ENCODE measurements at regions not wholly inside any gene's neighbourhood (a gene's known extent, or its start where the extent isn't known, plus 50 kb on each side); places are given as distances from the start of the nearest gene placed in this dataset.

DNA sequence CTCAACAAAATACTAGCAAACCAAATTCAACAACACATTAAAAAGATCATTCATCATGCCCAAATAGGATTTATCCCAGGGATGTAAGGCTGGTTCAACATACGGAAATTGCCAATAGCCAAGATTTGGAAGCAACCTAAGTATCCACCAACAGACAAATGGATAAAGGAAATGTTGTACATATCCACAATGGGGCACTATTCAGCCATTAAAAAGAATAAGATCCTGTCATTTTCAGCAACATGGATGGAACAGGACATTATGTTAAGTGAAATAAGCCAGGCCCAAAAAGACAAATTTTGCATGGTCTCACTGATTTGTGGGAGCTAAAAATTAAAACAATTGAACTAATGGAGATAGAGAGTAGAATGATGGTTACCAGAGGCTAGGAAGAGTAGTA lies 82.0 kb upstream of the FAM241A start:
- no peaks in the 10 kb centered on the region for H3K9me3 ChIP-seq (ENCODE audit: low read depth, low read length)
- H3K4me3 ChIP-seq = no peak overlapping the region
- H3K9ac ChIP-seq (ENCODE audit: insufficient read length) = no peak overlapping the region
- TF ChIP-seq FOXP2 (optimal IDR thresholded peaks at IDR 0.05; ENCODE audit: control extremely low read depth, extremely low read length, insufficient read depth) (no peak), EZH2 (IDR thresholded peaks at IDR 0.05) (no peak), POLR2AphosphoS5 (IDR thresholded peaks at IDR 0.05; ENCODE audit: borderline replicate concordance, low read depth, low read length) (no peak)
- DNase-seq (ENCODE audit: low read depth, low spot score) = no peak
- H3K27ac ChIP-seq = no peak overlapping the region
- no peaks in the 10 kb centered on the region for H3K36me3 ChIP-seq (ENCODE audit: insufficient read depth, low read length)

GRCh38 chr4:112069110-112069509 lies 76.1 kb upstream of the FAM241A start:
- no peak for DNase-seq (ENCODE audit: low read depth, low spot score)
- Histone ChIP-seq H3K9ac (ENCODE audit: insufficient read length) (no peak overlapping the region), H3K27ac (no peak overlapping the region), H3K4me3 (no peak overlapping the region), H3K36me3 (ENCODE audit: insufficient read depth, low read length) (no peaks in the 10 kb centered on the region), H3K9me3 (ENCODE audit: low read depth, low read length) (no peaks in the 10 kb centered on the region)
- TF ChIP-seq FOXP2 (optimal IDR thresholded peaks at IDR 0.05; ENCODE audit: control extremely low read depth, extremely low read length, insufficient read depth) (no peak), EZH2 (IDR thresholded peaks at IDR 0.05) (no peak), POLR2AphosphoS5 (IDR thresholded peaks at IDR 0.05; ENCODE audit: borderline replicate concordance, low read depth, low read length) (no peak)

- Histone ChIP-seq H3K36me3 (ENCODE audit: insufficient read depth, low read length) (no peaks in the 10 kb centered on the region), H3K27ac (peak overlapping the region; percentile 60; the same call in 1 of the 2 replicates), H3K9me3 (ENCODE audit: low read depth, low read length) (no peaks in the 10 kb centered on the region), H3K9ac (ENCODE audit: insufficient read length) (no peak overlapping the region), H3K4me3 (no peak overlapping the region; the same call in 1 of the 2 replicates)
- TF ChIP-seq EZH2 (IDR thresholded peaks at IDR 0.05) = no peak
- TF ChIP-seq POLR2AphosphoS5 (IDR thresholded peaks at IDR 0.05; ENCODE audit: borderline replicate concordance, low read depth, low read length) = no peak
- no peak for TF ChIP-seq FOXP2 (optimal IDR thresholded peaks at IDR 0.05; ENCODE audit: control extremely low read depth, extremely low read length, insufficient read depth)
- DNase-seq (ENCODE audit: low read depth, low spot score) = no peak
Observed at GRCh38 chr4:112073181-112073580, 72.1 kb upstream of the FAM241A start.

- no peak for TF ChIP-seq FOXP2 (optimal IDR thresholded peaks at IDR 0.05; ENCODE audit: control extremely low read depth, extremely low read length, insufficient read depth)
- TF ChIP-seq POLR2AphosphoS5 (IDR thresholded peaks at IDR 0.05; ENCODE audit: borderline replicate concordance, low read depth, low read length) = no peak
- TF ChIP-seq EZH2 (IDR thresholded peaks at IDR 0.05) = no peak
- DNase-seq (ENCODE audit: low read depth, low spot score) = no peak
- H3K4me3 ChIP-seq = no peak overlapping the region
- H3K9me3 ChIP-seq (ENCODE audit: low read depth, low read length) = no peaks in the 10 kb centered on the region
- H3K36me3 ChIP-seq (ENCODE audit: insufficient read depth, low read length) = no peaks in the 10 kb centered on the region
- no peak overlapping the region for H3K9ac ChIP-seq (ENCODE audit: insufficient read length)
- H3K27ac ChIP-seq = no peak overlapping the region
Observed at GRCh38 chr4:112075129-112075753, 70.0 kb upstream of the FAM241A start.

GRCh38 chr4:112075906-112076305 lies 69.3 kb upstream of the FAM241A start:
- DNase-seq (ENCODE audit: low read depth, low spot score) = no peak
- H3K36me3 ChIP-seq (ENCODE audit: insufficient read depth, low read length) = no peaks in the 10 kb centered on the region
- no peak overlapping the region for H3K27ac ChIP-seq
- H3K9ac ChIP-seq (ENCODE audit: insufficient read length) = no peak overlapping the region
- no peaks in the 10 kb centered on the region for H3K9me3 ChIP-seq (ENCODE audit: low read depth, low read length)
- TF ChIP-seq FOXP2 (optimal IDR thresholded peaks at IDR 0.05; ENCODE audit: control extremely low read depth, extremely low read length, insufficient read depth) (no peak), POLR2AphosphoS5 (IDR thresholded peaks at IDR 0.05; ENCODE audit: borderline replicate concordance, low read depth, low read length) (no peak), EZH2 (IDR thresholded peaks at IDR 0.05) (no peak)
- H3K4me3 ChIP-seq = no peak overlapping the region

DNA sequence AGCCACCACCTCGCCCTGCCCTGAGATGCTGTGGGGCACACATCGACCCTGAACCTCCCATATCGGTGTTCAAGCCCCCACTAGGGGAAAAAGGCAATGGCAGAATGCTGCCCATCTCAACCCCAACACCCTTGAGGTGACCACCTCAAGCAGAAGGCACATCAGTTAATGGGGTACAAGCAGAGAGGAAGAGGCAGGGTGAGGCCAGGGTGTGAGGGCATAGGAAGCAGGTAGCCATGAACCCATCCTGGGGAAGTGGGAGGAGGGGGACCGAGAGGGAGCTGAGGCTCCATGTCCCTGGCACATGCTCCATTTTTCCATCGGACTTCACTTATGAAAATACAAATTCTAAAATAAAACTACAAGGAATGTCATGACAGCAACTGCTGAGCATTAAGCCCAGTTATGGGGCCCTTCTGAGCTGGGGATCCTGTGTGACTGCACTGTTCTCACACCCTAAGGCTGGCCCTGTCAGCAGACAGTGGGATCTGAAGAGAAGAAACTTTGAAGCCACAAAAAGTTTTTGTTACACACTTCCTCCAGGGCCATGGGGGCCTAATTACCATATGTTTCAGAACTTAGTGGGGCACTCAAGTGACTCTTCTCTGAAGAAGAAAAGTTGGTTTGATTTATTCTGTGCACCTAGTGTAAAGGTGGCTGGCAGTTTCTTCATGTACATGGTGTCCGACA lies 68.2 kb upstream of the FAM241A start:
- Histone ChIP-seq H3K9ac (ENCODE audit: insufficient read length) (no peak overlapping the region), H3K9me3 (ENCODE audit: low read depth, low read length) (no peaks in the 10 kb centered on the region), H3K4me3 (no peak overlapping the region), H3K27ac (no peak overlapping the region), H3K36me3 (ENCODE audit: insufficient read depth, low read length) (no peaks in the 10 kb centered on the region)
- no peak for DNase-seq (ENCODE audit: low read depth, low spot score)
- TF ChIP-seq EZH2 (IDR thresholded peaks at IDR 0.05) = no peak
- no peak for TF ChIP-seq POLR2AphosphoS5 (IDR thresholded peaks at IDR 0.05; ENCODE audit: borderline replicate concordance, low read depth, low read length)
- no peak for TF ChIP-seq FOXP2 (optimal IDR thresholded peaks at IDR 0.05; ENCODE audit: control extremely low read depth, extremely low read length, insufficient read depth)

DNA sequence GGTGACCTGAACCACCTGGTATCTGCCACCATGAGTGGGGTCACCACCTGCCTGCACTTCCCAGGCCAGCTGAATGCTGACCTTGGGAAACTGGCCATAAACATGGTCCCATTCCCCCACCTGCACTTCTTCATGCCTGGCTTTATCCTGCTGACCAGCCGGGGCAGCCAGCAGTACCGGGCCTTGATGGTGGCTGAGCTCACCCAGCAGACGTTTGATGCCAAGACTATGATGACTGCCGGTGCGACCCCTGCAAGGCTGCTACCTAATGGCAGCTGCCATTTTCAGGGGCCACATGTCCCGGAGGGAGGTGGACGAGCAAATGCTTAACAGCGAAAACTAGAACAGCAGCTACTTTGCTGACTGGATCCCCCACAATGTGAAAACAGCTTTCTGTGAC lies 67.5 kb upstream of the FAM241A start:
- Histone ChIP-seq H3K9ac (ENCODE audit: insufficient read length) (no peak overlapping the region), H3K4me3 (no peak overlapping the region), H3K27ac (no peak overlapping the region), H3K9me3 (ENCODE audit: low read depth, low read length) (no peaks in the 10 kb centered on the region), H3K36me3 (ENCODE audit: insufficient read depth, low read length) (no peaks in the 10 kb centered on the region)
- no peak for DNase-seq (ENCODE audit: low read depth, low spot score)
- TF ChIP-seq FOXP2 (optimal IDR thresholded peaks at IDR 0.05; ENCODE audit: control extremely low read depth, extremely low read length, insufficient read depth) (no peak), EZH2 (IDR thresholded peaks at IDR 0.05) (no peak), POLR2AphosphoS5 (IDR thresholded peaks at IDR 0.05; ENCODE audit: borderline replicate concordance, low read depth, low read length) (no peak)

DNA sequence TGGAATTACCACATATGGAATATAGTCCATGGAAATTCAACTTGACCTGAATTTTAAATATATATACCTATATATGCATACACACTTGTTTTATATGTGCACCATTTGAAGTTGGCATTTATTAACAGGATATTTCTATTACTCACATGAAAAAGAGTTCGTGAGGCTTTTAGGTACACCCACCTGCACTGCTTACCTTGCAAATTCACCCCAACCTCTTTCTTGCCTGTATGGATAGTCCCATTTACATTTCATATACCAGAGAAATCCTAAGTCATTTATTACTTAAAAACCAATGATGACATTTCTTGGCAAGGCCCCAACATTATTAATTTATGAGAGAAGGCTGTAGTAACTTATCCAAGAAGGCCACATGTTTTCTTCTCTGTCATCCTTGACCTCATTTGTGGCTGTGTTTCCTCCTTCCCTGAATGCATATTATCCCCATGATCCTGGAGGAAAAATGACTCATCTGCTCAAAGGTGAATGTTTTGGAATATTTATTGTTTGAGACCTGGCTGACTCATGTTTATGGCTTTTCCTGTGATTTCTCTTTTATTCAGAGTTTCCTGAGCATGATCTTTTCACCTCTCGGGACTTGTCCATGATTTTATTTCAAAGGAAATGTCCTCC lies 62.2 kb upstream of the FAM241A start:
- H3K9ac ChIP-seq (ENCODE audit: insufficient read length) = no peak overlapping the region

More for the DNA sequence above, 62.2 kb upstream of the FAM241A start:
- TF ChIP-seq EZH2 (IDR thresholded peaks at IDR 0.05) (no peak), POLR2AphosphoS5 (IDR thresholded peaks at IDR 0.05; ENCODE audit: borderline replicate concordance, low read depth, low read length) (no peak), FOXP2 (optimal IDR thresholded peaks at IDR 0.05; ENCODE audit: control extremely low read depth, extremely low read length, insufficient read depth) (no peak)
- DNase-seq (ENCODE audit: low read depth, low spot score) = no peak
- Histone ChIP-seq H3K36me3 (ENCODE audit: insufficient read depth, low read length) (no peaks in the 10 kb centered on the region), H3K4me3 (no peak overlapping the region), H3K27ac (no peak overlapping the region), H3K9me3 (ENCODE audit: low read depth, low read length) (no peaks in the 10 kb centered on the region)

All from SK-N-MC (cell line).